Left colon (tissue), 2 donors: ENCODE measurements at regions not wholly inside any gene's neighbourhood (a gene's known extent, or its start where the extent isn't known, plus 50 kb on each side); places are given as distances from the start of the nearest gene placed in this dataset.

ENCODE experiments used
- ATAC-seq: fragments of 200-7000 bp; cut with Tn5 transposase; one replicate; pipeline ENCODE4 v1.9.1; 2020; ENCODE audit warnings: mild to moderate bottlenecking, moderate library complexity
- DNase-seq, 2 donors: peaks; one replicate each; pipeline ENCODE4 v3.0.0-alpha.2; 2020
- intact Hi-C, 2 donors: fragments of 100-400 bp; cut with DNase I in 1 of 2; cut with micrococcal nuclease in 1 of 2; formaldehyde crosslinking; loops; one replicate each; pipeline versions ENCODE4 v1.11.2 to v1.14.0; 2022; cut with DNase I, micrococcal nuclease
- donor health status: DM: no; HTN: no; CAD: no.
- donor health status: DM: yes; HTN: yes; CAD: no.

DNA sequence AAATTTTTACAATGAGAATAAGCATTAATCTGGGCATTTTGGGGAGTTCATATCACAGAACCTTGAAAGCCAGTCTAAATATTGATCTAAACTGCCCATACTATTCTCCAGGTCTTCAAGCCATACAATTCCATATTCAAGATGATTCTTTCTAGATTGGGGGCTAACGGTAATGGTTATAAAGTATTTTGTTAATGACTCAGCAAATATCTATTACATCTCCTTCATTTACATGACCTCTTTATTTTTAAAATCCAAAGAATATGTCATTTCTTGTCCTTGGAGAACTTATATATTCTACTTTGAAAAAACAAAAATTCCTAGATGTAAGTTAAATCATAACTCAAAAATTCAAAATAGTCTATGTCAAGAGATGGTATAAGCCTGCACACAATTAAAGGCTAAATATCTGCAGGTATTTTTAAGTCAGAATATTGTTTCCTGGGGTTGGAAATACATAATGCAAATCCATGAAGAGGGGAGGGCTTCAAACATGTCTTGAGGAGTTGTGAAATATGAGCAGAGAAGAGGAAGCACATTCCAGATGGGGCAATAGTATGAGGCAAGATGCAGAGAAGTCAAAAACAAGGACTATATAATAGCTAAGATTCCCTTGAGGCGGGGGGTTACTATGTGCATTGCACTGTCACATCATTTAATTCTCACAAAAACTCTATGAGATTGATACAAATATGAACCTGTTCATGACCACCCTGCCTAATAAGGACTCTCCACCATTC, 526.4 kb downstream of the NR2F1-AS1 start:
- no peak for DNase-seq
- intact Hi-C loops, result no loop called here
- no peak for ATAC-seq

DNA sequence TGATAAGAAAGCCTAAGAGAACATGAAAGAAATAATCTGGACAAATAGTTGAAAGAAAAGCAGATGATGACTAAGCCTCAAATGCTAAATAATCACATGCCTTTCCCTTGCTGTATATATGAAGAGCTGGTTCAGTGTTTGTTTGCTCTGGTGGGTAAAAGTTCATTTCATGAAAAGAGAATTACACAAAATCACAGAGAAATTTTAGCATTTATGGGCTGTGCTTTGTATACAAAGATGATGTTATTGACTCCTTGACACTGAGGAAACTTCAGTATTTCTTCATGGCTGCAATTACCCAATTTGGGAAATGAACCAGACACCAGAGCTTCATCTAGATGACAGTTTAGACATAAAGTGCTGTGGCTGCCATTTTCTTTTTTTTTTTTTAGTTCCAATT, 527.2 kb downstream of the NR2F1-AS1 start:
- no peak for DNase-seq
- no peak for ATAC-seq
- intact Hi-C loops, result no loop called here

DNA sequence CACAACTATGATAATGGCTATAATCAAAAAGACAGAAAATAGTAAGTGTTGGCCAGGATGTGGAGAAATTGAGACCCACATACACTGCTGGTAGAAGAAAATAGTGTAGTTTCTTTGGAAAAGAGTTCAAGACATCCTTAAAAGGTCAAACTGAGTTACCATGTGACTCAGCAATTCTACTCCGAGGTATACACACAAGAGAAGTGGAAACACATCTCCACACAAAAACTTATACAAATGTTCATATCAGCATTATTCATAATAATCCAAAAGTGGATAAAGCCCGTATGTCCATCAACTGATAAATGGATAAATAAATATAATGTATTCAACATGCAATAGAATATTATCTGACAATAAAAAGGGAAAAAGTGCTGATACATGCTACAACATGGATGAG, 532.2 kb downstream of the NR2F1-AS1 start:
- DNase-seq (no peak), ATAC-seq (no peak)
- intact Hi-C loops, result no loop called here

DNA sequence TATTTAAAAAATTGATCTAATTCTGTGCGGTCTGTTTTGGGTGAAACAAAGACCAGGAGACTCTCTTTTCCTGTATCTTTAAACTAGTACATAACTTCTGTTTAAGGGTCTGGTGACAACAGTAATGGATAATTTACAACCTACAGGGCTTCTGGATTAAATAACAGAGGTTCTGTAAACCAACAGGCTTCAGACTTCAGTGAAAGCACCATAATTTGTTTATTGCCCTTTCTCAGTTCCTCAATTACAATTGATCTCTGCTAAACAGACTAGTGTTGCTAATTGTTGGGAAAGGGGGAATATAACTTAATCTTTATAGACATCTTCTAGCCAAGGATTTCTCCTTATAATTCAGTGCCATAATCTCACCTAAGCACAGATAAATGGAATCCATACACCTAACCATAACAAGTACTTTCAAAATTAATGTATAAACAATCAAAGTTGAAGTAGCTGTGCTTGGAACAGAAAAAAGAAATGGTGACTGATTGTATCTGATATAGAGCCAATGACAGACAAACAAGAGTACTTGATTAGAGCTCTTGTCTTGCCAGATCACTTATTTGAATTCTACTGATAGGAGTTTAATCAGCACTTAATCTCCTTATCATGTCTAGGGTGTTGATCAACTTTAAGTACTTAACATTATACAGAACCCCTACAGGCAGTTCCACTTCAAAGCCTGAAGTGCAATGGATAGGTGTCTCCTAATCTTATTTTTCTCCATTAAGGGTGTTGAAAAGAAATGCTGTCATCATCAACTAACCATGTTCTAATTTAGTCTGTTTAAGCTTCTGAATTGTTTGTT, 536.0 kb downstream of the NR2F1-AS1 start:
- no peak for ATAC-seq
- no peak for DNase-seq
- intact Hi-C loops, result no loop called here

DNA sequence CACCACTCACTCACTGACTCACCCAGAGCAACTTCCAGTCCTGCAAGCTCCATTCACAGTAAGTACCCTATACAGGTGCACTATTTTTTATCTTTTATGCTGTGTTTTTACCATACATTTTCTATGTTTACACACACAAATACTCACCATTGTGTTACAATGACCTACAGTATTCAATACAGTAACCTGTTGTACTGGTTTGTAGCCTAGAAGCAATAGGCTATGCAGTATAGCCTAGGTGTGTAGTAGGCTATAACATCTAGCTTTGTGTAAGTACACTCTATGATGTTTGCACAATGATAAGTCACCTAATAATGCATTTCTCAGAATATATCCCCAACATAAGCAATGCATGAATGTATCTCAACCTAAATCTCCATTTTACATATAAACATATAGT, 541.1 kb downstream of the NR2F1-AS1 start:
- ATAC-seq (peak; percentile 72), DNase-seq (no peak)
- intact Hi-C loops, result no loop called here

DNA sequence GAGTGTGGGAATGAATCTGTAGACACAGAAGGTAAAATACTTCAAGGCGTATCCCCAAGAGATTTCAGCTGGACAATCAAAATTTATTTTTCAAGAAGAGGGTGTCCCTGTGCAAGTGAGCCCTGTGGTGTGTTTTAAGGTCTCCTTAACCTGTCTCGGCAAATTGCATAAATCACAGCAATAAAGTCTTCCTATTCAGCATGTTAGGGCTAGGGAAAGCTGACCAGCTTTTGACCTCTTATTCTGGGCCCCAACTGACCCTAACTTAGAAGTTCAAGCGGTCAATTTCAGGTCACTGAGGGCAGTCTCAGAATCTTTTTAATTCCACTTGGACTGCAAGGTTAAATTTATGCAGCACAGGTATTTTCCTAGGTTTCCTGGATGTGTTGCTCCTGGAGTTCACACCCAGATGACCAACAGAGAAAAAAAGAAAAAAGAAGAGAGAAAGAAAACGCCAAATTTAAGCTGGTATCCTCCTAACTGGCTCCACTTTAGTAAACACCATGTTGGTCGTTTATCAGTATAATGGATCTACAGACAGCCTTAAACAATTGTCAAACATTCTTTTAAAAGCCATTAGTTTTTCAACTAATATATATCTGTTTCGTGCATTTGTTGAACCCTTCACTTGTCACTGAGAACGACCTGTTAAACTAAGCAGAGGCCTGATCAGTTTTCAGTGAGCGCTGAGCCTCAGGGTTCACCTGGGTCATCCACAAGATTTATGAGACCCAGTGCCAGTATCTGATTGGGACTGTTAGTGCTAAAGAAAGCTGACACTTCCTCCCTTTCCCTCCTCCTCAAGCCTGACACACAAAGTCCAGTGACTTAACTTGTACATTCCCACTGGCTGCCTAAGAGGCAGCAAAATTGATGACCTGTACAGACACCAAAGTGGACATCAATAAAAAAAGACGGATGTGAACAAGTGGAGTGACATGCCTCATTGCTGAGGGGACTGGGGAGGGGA, 546.1 kb downstream of the NR2F1-AS1 start:
- DNase-seq (no peak), ATAC-seq (no peak)
- intact Hi-C loops, result no loop called here

DNA sequence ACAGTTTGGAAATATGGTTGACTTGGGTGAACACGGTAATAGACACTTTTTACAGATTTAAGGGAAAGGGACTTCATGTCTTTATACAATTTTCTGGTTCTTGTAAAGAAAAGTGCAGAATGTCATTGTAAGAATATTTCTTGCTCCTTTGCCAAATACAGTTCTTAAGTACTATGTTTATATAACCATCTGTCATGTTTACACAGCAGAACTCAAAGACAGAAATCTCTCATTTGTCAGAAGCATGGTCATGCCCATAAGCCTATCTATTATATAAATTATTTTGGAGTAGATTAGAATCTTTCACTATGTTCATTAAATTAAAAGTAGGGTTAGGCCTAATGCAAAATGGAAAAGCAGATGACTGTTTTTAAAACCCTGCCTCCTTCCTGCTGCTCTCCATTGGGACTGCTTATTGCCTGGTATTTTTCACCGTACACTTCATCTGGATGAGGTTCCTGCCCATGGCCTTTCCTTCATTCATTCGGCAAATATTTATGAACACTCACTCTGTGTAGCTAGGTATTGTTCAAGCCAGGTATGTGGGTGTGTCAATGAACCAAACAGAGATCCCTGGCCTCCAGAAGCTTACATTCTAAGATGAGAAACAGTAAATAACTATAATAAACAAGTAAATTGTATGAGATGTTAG, 558.1 kb downstream of the NR2F1-AS1 start:
- DNase-seq, result no peak
- intact Hi-C loops, result no loop called here

DNA sequence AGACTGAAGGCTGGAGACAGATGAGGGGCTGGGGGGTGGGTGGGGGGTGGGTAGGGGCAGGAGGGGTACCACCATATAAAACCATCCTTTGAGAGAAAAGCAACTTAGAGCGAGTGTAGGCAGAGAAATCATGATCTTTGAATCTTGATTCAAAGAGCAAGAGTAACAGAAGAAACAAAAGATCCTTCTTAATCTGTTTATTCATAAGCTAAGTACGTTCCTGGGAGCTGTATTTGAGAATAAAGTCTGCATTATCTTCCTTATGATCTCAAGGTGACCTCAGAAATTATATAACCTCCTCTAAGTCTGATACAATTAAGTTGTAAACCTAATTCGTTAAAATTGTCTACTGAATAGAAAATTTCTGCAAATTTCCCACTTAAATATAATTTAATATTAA, 558.8 kb downstream of the NR2F1-AS1 start:
- ATAC-seq, result no peak

More for the DNA sequence above, 558.1 kb downstream of the NR2F1-AS1 start:
- ATAC-seq, result no peak

DNA sequence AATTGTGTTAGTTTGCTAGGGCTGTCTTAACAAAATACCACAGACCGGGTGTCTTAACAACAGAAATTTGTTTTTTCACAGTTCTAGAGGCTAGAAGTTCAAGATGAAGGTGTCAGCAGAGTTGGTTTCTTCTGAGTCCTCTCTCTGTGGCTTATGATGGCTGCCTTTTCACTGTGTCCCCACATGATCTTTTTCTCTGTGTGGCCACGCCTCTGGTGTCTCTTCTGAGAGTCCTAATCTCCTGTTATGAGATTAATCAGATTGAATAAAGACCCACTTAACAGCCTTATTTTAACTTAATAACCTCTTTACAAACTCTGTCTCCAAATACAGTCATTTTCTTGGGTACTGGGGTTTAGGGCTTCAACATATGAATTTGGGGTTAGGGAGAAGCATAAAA, 561.1 kb downstream of the NR2F1-AS1 start:
- ATAC-seq, result no peak
- intact Hi-C loops, result no loop called here
- DNase-seq, result no peak

More for the DNA sequence above, 558.8 kb downstream of the NR2F1-AS1 start:
- intact Hi-C loops, result no loop called here
- no peak for DNase-seq

DNA sequence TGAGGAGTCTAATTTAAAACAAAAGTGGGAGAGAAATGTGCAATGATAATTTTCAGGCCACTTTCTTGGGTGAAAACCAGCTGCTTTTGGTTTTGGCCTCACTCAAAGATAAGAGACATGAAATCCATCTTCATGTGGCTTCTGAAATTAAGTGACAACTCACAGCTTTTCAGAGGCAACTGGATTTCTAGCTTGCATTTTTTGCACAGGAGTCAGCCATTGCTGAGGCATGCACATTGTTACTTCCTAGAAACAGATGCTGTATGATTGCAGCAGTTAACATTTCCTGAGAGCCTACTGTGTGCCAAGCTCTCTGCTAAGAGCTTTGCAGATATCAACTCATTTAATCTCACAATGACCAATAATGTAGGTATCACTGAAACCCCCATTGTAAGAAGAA, 562.6 kb downstream of the NR2F1-AS1 start:
- DNase-seq, result no peak
- intact Hi-C loops, result no loop called here

DNA sequence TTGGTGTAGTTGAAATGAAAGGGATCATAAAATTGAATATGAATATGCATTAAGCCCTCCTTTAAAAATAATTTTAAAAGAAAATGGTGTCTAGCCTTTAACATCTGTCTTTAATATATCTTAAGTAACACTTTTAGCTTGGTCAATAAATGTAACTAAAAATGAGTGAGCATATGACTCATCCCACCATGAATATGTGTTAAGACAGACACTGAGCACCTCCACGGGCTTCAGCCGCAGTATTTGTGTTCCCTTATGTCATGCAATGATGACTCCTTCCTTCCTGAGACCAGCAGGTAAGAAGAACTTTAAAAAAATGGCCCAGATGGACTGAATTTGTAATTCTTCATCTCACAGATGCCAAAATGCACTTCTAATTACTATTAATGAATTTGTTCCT, 563.2 kb downstream of the NR2F1-AS1 start:
- no peak for DNase-seq
- no peak for ATAC-seq
- intact Hi-C loops, result no loop called here

More for the DNA sequence above, 562.6 kb downstream of the NR2F1-AS1 start:
- ATAC-seq, result no peak

DNA sequence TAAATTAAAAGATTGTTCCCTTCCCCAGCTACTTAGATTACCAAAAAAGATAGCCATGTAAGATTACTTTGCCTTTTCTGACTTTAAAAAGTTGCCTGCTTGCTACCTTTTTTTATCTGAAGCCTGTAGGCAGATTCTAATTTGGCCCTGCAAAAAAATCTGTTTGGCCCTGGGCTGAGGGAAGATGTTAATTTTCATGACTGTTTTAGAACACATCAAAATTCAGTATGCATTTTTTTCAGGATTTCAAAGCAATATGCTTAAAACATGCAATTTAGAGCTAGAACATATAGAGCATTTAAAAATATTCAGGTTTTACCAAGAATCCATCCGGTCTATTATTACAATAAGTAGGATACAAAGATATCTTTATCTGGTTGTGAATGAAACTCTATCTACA, 563.6 kb downstream of the NR2F1-AS1 start:
- intact Hi-C loops, result no loop called here

DNA sequence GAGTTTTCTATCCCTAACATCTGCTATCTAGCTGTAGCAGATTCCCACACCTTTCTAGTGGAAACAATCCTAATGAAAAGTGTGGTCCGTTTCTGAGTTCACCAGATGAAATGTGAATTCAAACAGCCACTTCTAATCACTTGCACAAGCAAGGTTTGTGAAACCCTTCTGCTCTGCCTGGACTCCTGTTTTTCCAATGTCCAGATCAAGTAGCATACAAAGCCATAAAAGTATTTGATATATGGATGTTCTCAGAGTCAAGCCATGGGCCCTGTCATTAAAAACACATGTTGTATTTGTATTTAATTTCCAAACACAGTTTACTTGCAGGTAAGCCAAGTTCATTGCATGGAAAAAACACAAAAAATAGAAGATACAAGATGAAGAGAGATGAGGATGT, 570.4 kb downstream of the NR2F1-AS1 start:
- intact Hi-C loops, result no loop called here
- ATAC-seq (no peak), DNase-seq (no peak)

More for the DNA sequence above, 563.6 kb downstream of the NR2F1-AS1 start:
- DNase-seq (no peak), ATAC-seq (no peak)

DNA sequence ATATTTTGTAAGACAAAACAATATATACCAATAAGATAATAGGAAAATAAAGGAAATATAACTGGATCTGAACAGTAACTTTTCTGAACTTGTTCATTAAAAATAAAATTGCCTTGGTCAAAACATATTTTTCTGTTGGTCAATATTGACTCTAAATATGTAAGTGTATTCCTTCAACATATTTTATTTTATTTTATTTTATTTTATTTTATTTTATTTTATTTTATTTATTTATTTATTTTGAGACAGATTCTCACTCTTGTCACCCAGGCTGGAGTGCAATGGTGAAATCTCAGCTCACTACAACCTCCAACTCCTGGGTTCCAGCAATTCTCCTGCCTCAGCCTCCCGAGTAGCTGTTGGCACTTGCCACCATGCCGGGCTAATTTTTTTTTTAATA, 571.0 kb downstream of the NR2F1-AS1 start:
- ATAC-seq (no peak), DNase-seq (no peak)
- intact Hi-C loops, result no loop called here

DNA sequence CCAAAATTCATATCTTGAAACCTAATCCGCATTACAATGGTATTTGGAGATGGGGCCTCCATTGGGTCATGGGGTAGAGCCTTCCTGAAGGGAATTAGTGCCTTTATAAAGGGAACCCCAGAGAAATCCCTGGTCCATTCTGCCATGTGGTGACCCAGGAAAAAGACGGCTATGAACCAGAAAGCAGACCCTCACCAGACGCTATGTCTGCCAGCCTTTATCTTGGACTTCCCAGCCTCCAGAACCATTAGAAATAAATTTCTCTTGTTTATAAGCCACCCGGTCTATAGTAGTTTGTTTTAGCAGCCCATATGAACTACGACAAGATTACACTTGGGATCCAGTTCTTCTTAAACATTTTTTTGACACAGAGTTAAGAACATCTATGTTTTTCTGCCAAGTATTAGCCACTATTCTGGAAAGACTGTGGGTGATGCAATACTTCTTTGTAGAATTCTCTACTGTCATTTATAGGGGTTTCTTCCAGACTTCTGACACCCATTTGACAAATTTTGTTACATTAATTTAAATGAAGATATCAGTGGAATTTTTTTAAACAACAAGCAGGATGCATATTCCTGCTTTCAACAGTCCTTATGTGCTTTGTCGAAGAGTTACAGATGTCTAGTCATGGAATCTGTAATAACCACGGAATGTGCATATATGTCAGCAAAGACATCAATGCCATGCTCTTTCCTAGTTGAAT, 572.4 kb downstream of the NR2F1-AS1 start:
- ATAC-seq, result no peak
- intact Hi-C loops, result no loop called here

DNA sequence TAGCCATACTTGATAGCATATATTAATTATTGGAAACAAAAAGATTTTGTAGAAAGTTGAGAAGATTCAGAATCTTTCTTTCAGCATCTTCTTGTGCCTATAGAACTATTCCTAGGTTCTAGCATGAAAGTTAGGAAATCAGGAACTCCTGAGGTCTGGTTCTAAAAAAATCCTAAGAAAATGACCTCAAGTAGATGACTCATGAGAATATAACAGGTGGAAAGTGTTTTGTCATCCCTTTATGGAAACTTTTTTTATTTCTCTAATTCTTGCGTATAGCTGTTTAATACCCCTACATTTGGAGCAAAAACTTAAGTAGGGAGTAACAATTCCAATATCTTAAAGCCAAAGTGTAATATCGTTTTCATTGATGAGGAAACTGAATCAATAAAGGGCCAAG, 574.1 kb downstream of the NR2F1-AS1 start:
- intact Hi-C loops, result no loop called here
- ATAC-seq, result no peak

More for the DNA sequence above, 572.4 kb downstream of the NR2F1-AS1 start:
- no peak for DNase-seq

DNA sequence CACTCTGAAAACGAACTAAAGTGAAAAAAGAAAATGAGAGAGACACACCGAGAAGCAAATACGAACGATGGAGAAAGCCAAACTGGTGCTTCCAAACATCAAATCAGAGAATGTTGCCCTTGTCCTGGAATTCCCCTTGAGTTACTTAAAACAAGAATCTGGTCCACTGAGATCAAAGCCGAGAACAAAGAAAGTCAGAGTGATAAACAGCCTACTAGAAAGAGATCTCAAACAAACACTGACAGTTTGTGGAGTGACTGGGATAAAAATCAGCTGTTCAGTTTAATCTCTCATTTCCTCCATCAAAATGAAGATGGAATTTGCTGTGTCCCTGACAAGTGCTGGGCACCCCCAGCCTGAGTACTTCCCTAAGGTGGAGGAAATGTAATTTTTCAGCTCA, 582.6 kb downstream of the NR2F1-AS1 start:
- DNase-seq (no peak), ATAC-seq (no peak)
- intact Hi-C loops, result no loop called here

More for the DNA sequence above, 574.1 kb downstream of the NR2F1-AS1 start:
- DNase-seq, result no peak

DNA sequence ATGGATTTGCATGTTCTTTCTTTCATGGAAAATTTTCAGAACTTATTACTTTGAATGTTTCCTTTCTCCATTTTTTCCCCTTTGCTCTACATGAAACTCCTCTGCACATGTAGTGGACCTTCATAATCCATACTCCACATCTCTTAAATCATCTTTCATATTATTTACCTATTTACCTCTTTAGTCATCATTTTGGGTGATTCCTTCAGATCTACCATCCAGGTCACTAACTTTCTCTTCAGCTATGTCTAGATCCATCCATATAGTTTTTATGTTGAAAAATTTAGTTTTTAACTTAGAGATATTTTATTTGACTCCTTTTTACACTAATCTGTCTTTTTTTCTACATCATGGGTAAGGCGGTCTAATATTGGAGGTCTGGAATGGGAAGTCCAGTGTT, 586.6 kb downstream of the NR2F1-AS1 start:
- ATAC-seq, result no peak
- intact Hi-C loops, result no loop called here
- no peak for DNase-seq
